ENCODE measurements at regions not wholly inside any gene's neighbourhood (a gene's known extent, or its start where the extent isn't known, plus 50 kb on each side); places are given as distances from the start of the nearest gene placed in this dataset.

GRCh38 chr12:22858849-22859570 is 234.0 kb downstream of the ETNK1 start:
- in situ Hi-C loops (cut with MboI) = no loop called here
- 18% methylated on average over 9 of the region's 9 CpGs for WGBS (ENCODE audit: insufficient coverage, insufficient replicate concordance, low lambda C conversion rate, missing lambda C conversion rate)

More at GRCh38 chr12:22858849-22859570, 234.0 kb downstream of the ETNK1 start:
- peak; percentile 48; the same call in 2 of the 3 replicates for ATAC-seq
- peak; percentile 56; the same call in 1 of the 2 replicates for TF ChIP-seq SPI1 (IDR thresholded peaks at IDR 0.05; ENCODE audit: borderline replicate concordance, insufficient read depth, low read depth, low read length)
- TF ChIP-seq IKZF2 (IDR thresholded peaks at IDR 0.05) = peak; percentile 68 to 77; a peak in 3 of 4 replicates
- no peak for TF ChIP-seq TARDBP (IDR thresholded peaks at IDR 0.05; ENCODE audit: borderline replicate concordance)
- 0 out of 2 replicates have a peak, but pooled peaks have one; percentile 28 for TF ChIP-seq NBN (IDR thresholded peaks at IDR 0.05)
- peak; percentile 72; the same call in 1 of the 2 replicates for TF ChIP-seq NR2F1 (conservative IDR thresholded peaks at IDR 0.05)
- TF ChIP-seq ZNF207 (IDR thresholded peaks at IDR 0.05; ENCODE audit: borderline replicate concordance) = no peak
- TF ChIP-seq BCL11A (IDR thresholded peaks at IDR 0.05; ENCODE audit: low read depth, low read length) = no peak
- peak; percentile 33 for TF ChIP-seq RUNX3 (IDR thresholded peaks at IDR 0.05; ENCODE audit: low read length)
- no peak for TF ChIP-seq GABPA (IDR thresholded peaks at IDR 0.05; ENCODE audit: low read depth)
- TF ChIP-seq HDGF (IDR thresholded peaks at IDR 0.05) = no peak
- TF ChIP-seq MTA2 (IDR thresholded peaks at IDR 0.05; ENCODE audit: low read depth) = peak; percentile 32; the same call in 1 of the 2 replicates
- peak; percentile 52; the same call in 1 of the 2 replicates for TF ChIP-seq IKZF1 (conservative IDR thresholded peaks at IDR 0.05)
- peak; percentile 59; the same call in 1 of the 2 replicates for TF ChIP-seq ATF7 (IDR thresholded peaks at IDR 0.05; ENCODE audit: low read depth)
- peak; percentile 63; the same call in 1 of the 2 replicates for TF ChIP-seq CREB1 (IDR thresholded peaks at IDR 0.05; ENCODE audit: low read depth)
- TF ChIP-seq EED (IDR thresholded peaks at IDR 0.05; ENCODE audit: low read depth) = no peak
- peak in 1 of 2 experiments; percentile 6; a peak in 1 of 4 replicates for TF ChIP-seq BHLHE40 (IDR thresholded peaks at IDR 0.05; ENCODE audit: borderline replicate concordance in 1 of 2, low read depth in 2 of 2, low read length in 1 of 2)
- 0 out of 4 replicates have a peak, but pooled peaks of 1 of the 2 experiments have one; percentile 17 for TF ChIP-seq EP300 (IDR thresholded peaks at IDR 0.05; ENCODE audit: borderline replicate concordance in 1 of 2, control insufficient read depth in 1 of 2, low read depth in 2 of 2, low read length in 2 of 2)
- no peak for TF ChIP-seq TAF1 (IDR thresholded peaks at IDR 0.05; ENCODE audit: borderline replicate concordance, low read depth, low read length)
- RAD21 ChIA-PET (ENCODE audit: unreplicated experiment) = no interaction called here
- Histone ChIP-seq H3K79me2 (ENCODE audit: control insufficient read depth, insufficient read depth, low read length) (no peaks in the 10 kb centered on the region), H3K27me3 (replicated peaks in 1 of 2; ENCODE audit: control insufficient read depth in 2 of 2, insufficient read depth in 2 of 2, low read length in 1 of 2) (no peaks in the 10 kb centered on the region; a peak in 1 of 4 replicates), H2AFZ (ENCODE audit: control insufficient read depth, low read depth, low read length) (no peak overlapping the region), H3K4me1 (ENCODE audit: control insufficient read depth, insufficient read depth, low read length) (no peaks in the 10 kb centered on the region), H3K4me3 (no peak overlapping the region), H3K9me3 (replicated peaks; ENCODE audit: control insufficient read depth, insufficient read depth, low read length) (no peaks in the 10 kb centered on the region), H3K4me2 (ENCODE audit: control insufficient read depth, insufficient read depth) (no peak overlapping the region), H4K20me1 (ENCODE audit: control insufficient read depth, insufficient read depth) (no peaks in the 10 kb centered on the region), H3K36me3 (ENCODE audit: control insufficient read depth in 2 of 2, insufficient read depth in 2 of 2, low read length in 1 of 2) (no peaks in the 10 kb centered on the region), H3K9ac (ENCODE audit: control insufficient read depth, insufficient read depth, low read length) (no peak overlapping the region), H3K27ac (ENCODE audit: control insufficient read depth, insufficient read depth) (no peak overlapping the region)
- POLR2A ChIA-PET = no interaction called here
- SMC1A ChIA-PET (ENCODE audit: uncharacterized antibody, unreplicated experiment) = interaction anchor here (1.2 kb wide), 1 partner anchor 339 kb away, joined by 3 read pairs; no protein-coding TSS in a partner anchor
- DNase-seq (ENCODE audit: low read depth, low spot score) = no peak
- intact Hi-C loops (cut with micrococcal nuclease; ENCODE audit: unreplicated experiment) = no loop called here
- BruUV-seq (replicated peaks) = no TSS peak
- CTCF ChIA-PET = interaction anchor here (2.5 kb wide), 1 partner anchor 195 kb away, joined by 14 read pairs; no protein-coding TSS in a partner anchor
- no peak for FAIRE-seq
